ENCODE measurements at regions not wholly inside any gene's neighbourhood (a gene's known extent, or its start where the extent isn't known, plus 50 kb on each side); places are given as distances from the start of the nearest gene placed in this dataset.

DNA sequence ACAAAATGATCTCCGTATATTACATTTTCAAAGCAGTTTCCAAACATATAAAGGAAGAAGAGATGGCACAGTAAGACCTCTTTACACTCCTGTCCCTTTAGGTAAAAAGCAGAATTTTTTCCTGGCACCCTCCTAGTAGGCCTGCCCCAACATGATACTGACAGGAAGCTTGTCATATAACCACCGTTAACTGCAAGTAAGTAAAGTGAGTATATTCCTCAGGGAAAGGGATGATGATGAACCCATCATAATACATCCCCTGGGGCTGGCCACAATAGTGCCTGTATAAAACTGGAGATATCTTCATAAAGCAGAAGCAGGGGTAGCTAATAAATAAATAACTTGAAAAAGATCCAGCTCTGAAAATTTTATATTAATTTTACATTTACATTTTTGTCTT, 893.0 kb downstream of the DIPK2A start:
- H2AFZ ChIP-seq (ENCODE audit: low read length), result no peak overlapping the region
- H4K91ac ChIP-seq (ENCODE audit: insufficient read length, low read depth, low read length), result no peak overlapping the region
- no peak overlapping the region for H4K8ac ChIP-seq (replicated peaks; ENCODE audit: insufficient read length, low read depth, low read length)
- H3K27me3 Mint-ChIP-seq (ENCODE audit: low read depth), result no peaks in the 10 kb centered on the region
- no peaks in the 10 kb centered on the region for H3K27me3 ChIP-seq (ENCODE audit: insufficient read depth, low read length)
- no peak overlapping the region for H2BK5ac ChIP-seq (ENCODE audit: insufficient read length, low read length)
- H3K9ac ChIP-seq (ENCODE audit: extremely low read depth, insufficient read length, low read length), result no peak overlapping the region
- no peak overlapping the region for H2AK5ac ChIP-seq (ENCODE audit: insufficient read length, low read length)
- H2BK15ac ChIP-seq (ENCODE audit: low read depth, low read length), result no peak overlapping the region
- no peak overlapping the region for H3K56ac ChIP-seq (ENCODE audit: insufficient read length, low read depth, low read length)
- H3K4me1 ChIP-seq (ENCODE audit: insufficient read depth, low read length), result no peaks in the 10 kb centered on the region
- H3K27ac Mint-ChIP-seq, result no peak overlapping the region
- H3K9me3 ChIP-seq (ENCODE audit: control insufficient read depth, low read depth, low read length), result no peaks in the 10 kb centered on the region
- H4K20me1 ChIP-seq (ENCODE audit: control insufficient read depth, insufficient read depth, insufficient read length), result no peaks in the 10 kb centered on the region
- no peak overlapping the region for H3K18ac ChIP-seq (ENCODE audit: insufficient read length, low read depth, low read length)
- no peak overlapping the region for H3T11ph ChIP-seq (ENCODE audit: low read length)
- H2BK20ac ChIP-seq (ENCODE audit: low read depth, low read length, poor library complexity, severe bottlenecking), result no peak overlapping the region
- H2BK12ac ChIP-seq (ENCODE audit: insufficient read length, low read depth, low read length), result no peak overlapping the region
- H3K27ac ChIP-seq (ENCODE audit: insufficient read length, low read depth, low read length), result no peak overlapping the region
- H3K4me1 Mint-ChIP-seq, result peaks cover 0 to 6% of the 10 kb centered on the region in 2 experiments; a peak in 3 of 4 replicates
- H3K4me3 Mint-ChIP-seq, result no peak overlapping the region
- no CpG with 5 or more reads among the region's 2 CpGs for WGBS (ENCODE audit: extremely low coverage, insufficient read length, low lambda C conversion rate)
- no peaks in the 10 kb centered on the region for H3K79me2 ChIP-seq (ENCODE audit: insufficient read depth, low read length)
- no peaks in the 10 kb centered on the region for H3K23me2 ChIP-seq (ENCODE audit: insufficient read length, low read depth, low read length, poor library complexity, severe bottlenecking)
- TF ChIP-seq, protein P1, sequence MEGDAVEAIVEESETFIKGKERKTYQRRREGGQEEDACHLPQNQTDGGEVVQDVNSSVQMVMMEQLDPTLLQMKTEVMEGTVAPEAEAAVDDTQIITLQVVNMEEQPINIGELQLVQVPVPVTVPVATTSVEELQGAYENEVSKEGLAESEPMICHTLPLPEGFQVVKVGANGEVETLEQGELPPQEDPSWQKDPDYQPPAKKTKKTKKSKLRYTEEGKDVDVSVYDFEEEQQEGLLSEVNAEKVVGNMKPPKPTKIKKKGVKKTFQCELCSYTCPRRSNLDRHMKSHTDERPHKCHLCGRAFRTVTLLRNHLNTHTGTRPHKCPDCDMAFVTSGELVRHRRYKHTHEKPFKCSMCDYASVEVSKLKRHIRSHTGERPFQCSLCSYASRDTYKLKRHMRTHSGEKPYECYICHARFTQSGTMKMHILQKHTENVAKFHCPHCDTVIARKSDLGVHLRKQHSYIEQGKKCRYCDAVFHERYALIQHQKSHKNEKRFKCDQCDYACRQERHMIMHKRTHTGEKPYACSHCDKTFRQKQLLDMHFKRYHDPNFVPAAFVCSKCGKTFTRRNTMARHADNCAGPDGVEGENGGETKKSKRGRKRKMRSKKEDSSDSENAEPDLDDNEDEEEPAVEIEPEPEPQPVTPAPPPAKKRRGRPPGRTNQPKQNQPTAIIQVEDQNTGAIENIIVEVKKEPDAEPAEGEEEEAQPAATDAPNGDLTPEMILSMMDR (conservative IDR thresholded peaks at IDR 0.05), result no peak
- H2BK120ac ChIP-seq (ENCODE audit: low read depth, low read length, poor library complexity, severe bottlenecking), result no peak overlapping the region
- no peak for DNase-seq
- no peak overlapping the region for H3K4ac ChIP-seq (ENCODE audit: low read depth, low read length)
- no peak overlapping the region for H3K14ac ChIP-seq (ENCODE audit: insufficient read depth, low read length)
- no peak overlapping the region for H3K4me2 ChIP-seq (ENCODE audit: insufficient read depth, insufficient read length, low read length)
- H3K79me1 ChIP-seq (ENCODE audit: insufficient read depth, low read depth, low read length, poor library complexity, severe bottlenecking), result no peaks in the 10 kb centered on the region
- no peaks in the 10 kb centered on the region for H3K9me3 Mint-ChIP-seq
- no peak overlapping the region for H3K23ac ChIP-seq (ENCODE audit: insufficient read length, low read depth, low read length)
- H4K5ac ChIP-seq (ENCODE audit: insufficient read length, low read depth, low read length), result no peak overlapping the region
- H3K36me3 Mint-ChIP-seq (ENCODE audit: insufficient read depth in 1 of 3, low read depth in 3 of 3), result peaks cover 0 to 2% (median 0%) of the 10 kb centered on the region in 3 experiments; a peak in 1 of 7 replicates

Data from H9 (cell line).